ENCODE measurements at regions not wholly inside any gene's neighbourhood (a gene's known extent, or its start where the extent isn't known, plus 50 kb on each side); places are given as distances from the start of the nearest gene placed in this dataset.

GRCh38 chr4:65921180-65921579 is 250.9 kb upstream of the EPHA5 start:
- Histone ChIP-seq H3K9me3 (ENCODE audit: control insufficient read depth, low read length) (no peaks in the 10 kb centered on the region), H3K36me3 (ENCODE audit: control insufficient read depth, insufficient read depth, low read length) (no peaks in the 10 kb centered on the region), H3K4me3 (ENCODE audit: extremely low read depth, insufficient read depth, low read length, poor library complexity, severe bottlenecking) (no peak overlapping the region), H3K27ac (ENCODE audit: low read depth, low read length, severe bottlenecking) (no peak overlapping the region), H3K4me1 (ENCODE audit: control insufficient read depth, insufficient read depth, low read length, poor library complexity, severe bottlenecking) (no peaks in the 10 kb centered on the region)
- 82 to 88% methylated on average over 10 of the region's 10 CpGs for WGBS, 2 experiments (ENCODE audit: insufficient coverage in 2 of 2)

DNA sequence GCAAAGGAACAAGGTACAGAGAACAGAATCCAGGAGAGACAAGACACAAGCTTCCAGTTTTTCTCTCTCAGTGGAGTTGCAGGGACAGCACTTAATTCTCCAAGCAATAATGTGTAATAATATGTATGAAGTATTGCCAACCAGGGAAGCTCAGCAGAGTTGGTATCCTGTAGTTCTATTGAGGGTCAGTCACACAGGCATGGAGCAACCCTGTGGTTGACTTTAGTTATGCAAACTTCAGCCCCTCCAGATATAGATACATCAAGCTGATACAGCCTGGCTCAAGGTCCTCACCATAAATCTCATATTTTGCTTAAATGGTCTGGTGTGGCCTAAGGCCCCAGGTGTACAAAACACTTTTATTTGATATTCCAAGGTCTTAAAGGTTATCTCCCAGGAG is 248.6 kb upstream of the EPHA5 start:
- no peaks in the 10 kb centered on the region for H3K4me1 ChIP-seq (ENCODE audit: control insufficient read depth, insufficient read depth, low read length, poor library complexity, severe bottlenecking)
- H3K4me3 ChIP-seq (ENCODE audit: extremely low read depth, insufficient read depth, low read length, poor library complexity, severe bottlenecking) = no peak overlapping the region
- H3K9me3 ChIP-seq (ENCODE audit: control insufficient read depth, low read length) = no peaks in the 10 kb centered on the region
- no peaks in the 10 kb centered on the region for H3K36me3 ChIP-seq (ENCODE audit: control insufficient read depth, insufficient read depth, low read length)
- no peak overlapping the region for H3K27ac ChIP-seq (ENCODE audit: low read depth, low read length, severe bottlenecking)

GRCh38 chr4:65918212-65918611 is 247.9 kb upstream of the EPHA5 start:
- no peak overlapping the region for H3K27ac ChIP-seq (ENCODE audit: low read depth, low read length, severe bottlenecking)
- WGBS, 2 experiments (ENCODE audit: insufficient coverage in 2 of 2) = 60 to 80% methylated on average over 1 of the region's 1 CpG
- H3K9me3 ChIP-seq (ENCODE audit: control insufficient read depth, low read length) = no peaks in the 10 kb centered on the region
- H3K4me3 ChIP-seq (ENCODE audit: extremely low read depth, insufficient read depth, low read length, poor library complexity, severe bottlenecking) = no peak overlapping the region
- H3K4me1 ChIP-seq (ENCODE audit: control insufficient read depth, insufficient read depth, low read length, poor library complexity, severe bottlenecking) = no peaks in the 10 kb centered on the region
- no peaks in the 10 kb centered on the region for H3K36me3 ChIP-seq (ENCODE audit: control insufficient read depth, insufficient read depth, low read length)

DNA sequence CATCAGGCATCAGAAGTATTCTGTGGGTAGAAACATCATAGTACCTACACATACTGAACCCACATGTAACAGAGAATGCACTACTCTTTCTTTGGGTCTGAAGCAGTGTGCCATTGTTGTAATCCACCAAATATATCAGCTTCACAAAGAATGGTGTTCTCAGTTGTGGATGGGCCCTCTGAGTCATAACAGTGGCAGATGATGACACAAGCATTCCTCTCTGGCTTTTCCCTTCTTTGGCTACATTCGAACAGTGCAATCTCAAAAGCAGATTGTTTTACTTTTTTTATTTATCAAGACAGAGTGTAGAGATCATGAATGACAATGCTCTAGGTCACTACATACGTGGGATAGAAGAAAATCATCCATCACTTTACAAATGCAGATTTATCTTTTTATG is 247.2 kb upstream of the EPHA5 start:
- Histone ChIP-seq H3K36me3 (ENCODE audit: control insufficient read depth, insufficient read depth, low read length) (no peaks in the 10 kb centered on the region), H3K9me3 (ENCODE audit: control insufficient read depth, low read length) (no peaks in the 10 kb centered on the region), H3K4me3 (ENCODE audit: extremely low read depth, insufficient read depth, low read length, poor library complexity, severe bottlenecking) (no peak overlapping the region), H3K27ac (ENCODE audit: low read depth, low read length, severe bottlenecking) (no peak overlapping the region), H3K4me1 (ENCODE audit: control insufficient read depth, insufficient read depth, low read length, poor library complexity, severe bottlenecking) (no peaks in the 10 kb centered on the region)
- no CpG with 5 or more reads among the region's 2 CpGs for WGBS, 2 experiments (ENCODE audit: insufficient coverage in 2 of 2)

DNA sequence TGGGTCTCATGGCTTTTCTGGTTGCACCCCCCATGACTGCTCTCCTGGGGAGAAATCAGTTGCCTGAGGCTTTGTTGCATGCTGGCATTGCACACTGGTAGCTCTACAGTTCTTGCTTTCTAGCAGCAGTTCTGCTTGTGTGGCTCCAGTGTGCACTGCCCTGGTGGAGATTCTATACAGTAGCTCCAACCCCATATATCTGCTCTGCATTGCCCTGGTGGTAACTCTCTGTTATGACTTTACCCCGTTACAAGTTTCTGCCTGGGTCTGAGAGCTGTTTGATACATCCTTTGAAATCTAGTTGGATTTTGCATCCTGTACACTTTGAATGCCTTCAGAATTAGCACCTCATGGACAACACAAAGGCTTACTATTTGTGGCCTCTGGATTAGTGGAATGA is 241.4 kb upstream of the EPHA5 start:
- Histone ChIP-seq H3K9me3 (ENCODE audit: control insufficient read depth, low read length) (no peaks in the 10 kb centered on the region), H3K4me3 (ENCODE audit: extremely low read depth, insufficient read depth, low read length, poor library complexity, severe bottlenecking) (no peak overlapping the region), H3K4me1 (ENCODE audit: control insufficient read depth, insufficient read depth, low read length, poor library complexity, severe bottlenecking) (no peaks in the 10 kb centered on the region), H3K36me3 (ENCODE audit: control insufficient read depth, insufficient read depth, low read length) (no peaks in the 10 kb centered on the region), H3K27ac (ENCODE audit: low read depth, low read length, severe bottlenecking) (no peak overlapping the region)
- 63% methylated on average over 1 of the region's 1 CpG; no CpG with 5 or more reads in 1 of the 2 experiments for WGBS, 2 experiments (ENCODE audit: insufficient coverage in 2 of 2)

GRCh38 chr4:65893957-65894755 is 223.9 kb upstream of the EPHA5 start:
- no peaks in the 10 kb centered on the region for H3K36me3 ChIP-seq (ENCODE audit: control insufficient read depth, insufficient read depth, low read length)
- no peak overlapping the region for H3K27ac ChIP-seq (ENCODE audit: low read depth, low read length, severe bottlenecking)
- H3K4me1 ChIP-seq (ENCODE audit: control insufficient read depth, insufficient read depth, low read length, poor library complexity, severe bottlenecking) = no peaks in the 10 kb centered on the region
- no peak overlapping the region for H3K4me3 ChIP-seq (ENCODE audit: extremely low read depth, insufficient read depth, low read length, poor library complexity, severe bottlenecking)
- no peaks in the 10 kb centered on the region for H3K9me3 ChIP-seq (ENCODE audit: control insufficient read depth, low read length)
- WGBS, 2 experiments (ENCODE audit: insufficient coverage in 2 of 2) = 77 to 81% methylated on average over 3 to 5 of the region's 6 CpGs

DNA sequence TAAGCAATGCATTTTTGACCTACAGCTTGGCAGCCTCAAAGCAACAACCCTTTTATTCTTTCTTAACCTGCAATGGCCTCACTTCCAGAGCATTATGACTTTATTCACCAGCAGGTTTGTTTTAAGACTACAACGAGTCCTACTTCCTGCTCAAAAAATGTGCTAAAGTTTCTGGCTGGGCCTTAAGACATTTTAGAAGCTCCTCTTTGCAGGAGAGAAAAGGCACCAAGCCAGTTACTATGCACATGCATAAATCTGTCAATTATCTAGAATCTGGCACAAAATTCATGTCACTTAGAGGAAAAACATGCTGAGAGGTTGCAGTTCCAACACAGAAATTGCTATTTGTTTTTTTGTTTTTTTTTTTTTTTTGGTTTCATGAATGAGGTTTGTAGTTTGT is 223.0 kb upstream of the EPHA5 start:
- no peak overlapping the region for H3K4me3 ChIP-seq (ENCODE audit: extremely low read depth, insufficient read depth, low read length, poor library complexity, severe bottlenecking)
- no peaks in the 10 kb centered on the region for H3K4me1 ChIP-seq (ENCODE audit: control insufficient read depth, insufficient read depth, low read length, poor library complexity, severe bottlenecking)
- no peak overlapping the region for H3K27ac ChIP-seq (ENCODE audit: low read depth, low read length, severe bottlenecking)
- WGBS, 2 experiments (ENCODE audit: insufficient coverage in 2 of 2) = 50 to 89% methylated on average over 1 of the region's 1 CpG
- no peaks in the 10 kb centered on the region for H3K36me3 ChIP-seq (ENCODE audit: control insufficient read depth, insufficient read depth, low read length)
- H3K9me3 ChIP-seq (ENCODE audit: control insufficient read depth, low read length) = no peaks in the 10 kb centered on the region

DNA sequence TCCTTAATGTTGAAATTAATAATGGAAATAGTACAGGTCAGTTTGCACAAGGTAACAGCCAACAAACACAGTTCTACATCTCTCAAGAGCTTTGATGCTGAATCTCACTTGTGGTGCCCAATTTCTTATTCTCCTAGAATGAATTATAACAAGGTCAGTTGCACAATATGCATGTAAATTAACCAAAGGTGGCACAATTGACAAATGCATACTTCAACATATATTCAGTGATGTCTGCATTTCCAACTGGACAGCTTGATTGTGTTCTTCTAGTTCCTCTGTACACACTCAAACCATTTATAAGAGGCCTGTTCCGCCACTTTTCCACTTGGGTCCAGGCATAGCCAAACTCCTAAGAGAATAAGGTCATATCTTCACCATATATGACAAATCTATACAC is 210.3 kb upstream of the EPHA5 start:
- Histone ChIP-seq H3K36me3 (ENCODE audit: control insufficient read depth, insufficient read depth, low read length) (no peaks in the 10 kb centered on the region), H3K9me3 (ENCODE audit: control insufficient read depth, low read length) (no peaks in the 10 kb centered on the region), H3K4me3 (ENCODE audit: extremely low read depth, insufficient read depth, low read length, poor library complexity, severe bottlenecking) (no peak overlapping the region), H3K27ac (ENCODE audit: low read depth, low read length, severe bottlenecking) (no peak overlapping the region), H3K4me1 (ENCODE audit: control insufficient read depth, insufficient read depth, low read length, poor library complexity, severe bottlenecking) (no peaks in the 10 kb centered on the region)
- 100% methylated on average over 1 of the region's 1 CpG; no CpG with 5 or more reads in 1 of the 2 experiments for WGBS, 2 experiments (ENCODE audit: insufficient coverage in 2 of 2)

DNA sequence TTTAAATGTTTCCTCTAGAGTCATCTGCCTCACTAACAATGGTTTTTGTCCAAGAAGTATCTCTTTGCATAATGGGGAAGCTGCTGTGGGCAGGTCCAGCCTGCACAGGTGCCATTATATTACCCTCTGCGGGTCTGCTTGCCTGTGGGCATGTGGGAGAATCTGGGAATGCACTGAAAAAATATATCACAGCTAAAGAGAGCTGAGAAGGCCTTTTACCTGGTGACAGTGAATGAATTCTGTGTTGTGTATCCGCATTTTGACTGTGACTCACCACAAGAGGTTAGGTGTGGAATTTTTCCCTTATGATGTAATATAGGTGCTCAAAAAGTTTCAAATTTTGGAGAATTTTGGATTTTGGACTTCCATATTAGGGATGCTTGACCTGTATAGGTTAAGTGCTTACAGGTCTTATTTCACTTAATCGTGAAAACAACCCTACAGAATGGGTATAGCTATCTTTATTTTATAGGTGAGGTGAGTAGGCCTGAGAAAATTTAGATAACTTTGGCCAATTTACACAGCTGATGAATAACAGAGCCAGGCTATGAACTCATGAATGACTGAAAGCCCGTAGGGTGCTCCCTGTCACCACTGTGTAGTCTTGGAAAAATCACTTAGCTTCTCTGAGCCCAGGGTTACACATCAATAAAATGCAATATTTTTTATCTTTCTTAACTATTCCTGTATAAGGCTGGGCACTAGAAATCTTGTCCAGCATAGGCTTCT is 198.0 kb upstream of the EPHA5 start:
- Histone ChIP-seq H3K4me3 (ENCODE audit: extremely low read depth, insufficient read depth, low read length, poor library complexity, severe bottlenecking) (no peak overlapping the region), H3K27ac (ENCODE audit: low read depth, low read length, severe bottlenecking) (no peak overlapping the region), H3K9me3 (ENCODE audit: control insufficient read depth, low read length) (no peaks in the 10 kb centered on the region), H3K36me3 (ENCODE audit: control insufficient read depth, insufficient read depth, low read length) (no peaks in the 10 kb centered on the region), H3K4me1 (ENCODE audit: control insufficient read depth, insufficient read depth, low read length, poor library complexity, severe bottlenecking) (no peaks in the 10 kb centered on the region)
- 71 to 90% methylated on average over 1 to 2 of the region's 4 CpGs for WGBS, 2 experiments (ENCODE audit: insufficient coverage in 2 of 2)

GRCh38 chr4:65865489-65865888 is 195.2 kb upstream of the EPHA5 start:
- Histone ChIP-seq H3K9me3 (ENCODE audit: control insufficient read depth, low read length) (no peaks in the 10 kb centered on the region), H3K4me1 (ENCODE audit: control insufficient read depth, insufficient read depth, low read length, poor library complexity, severe bottlenecking) (no peaks in the 10 kb centered on the region), H3K27ac (ENCODE audit: low read depth, low read length, severe bottlenecking) (no peak overlapping the region), H3K36me3 (ENCODE audit: control insufficient read depth, insufficient read depth, low read length) (no peaks in the 10 kb centered on the region), H3K4me3 (ENCODE audit: extremely low read depth, insufficient read depth, low read length, poor library complexity, severe bottlenecking) (no peak overlapping the region)
- 61 to 79% methylated on average over 2 to 3 of the region's 4 CpGs for WGBS, 2 experiments (ENCODE audit: insufficient coverage in 2 of 2)

GRCh38 chr4:65861993-65862392 is 191.7 kb upstream of the EPHA5 start:
- 80% methylated on average over 2 of the region's 2 CpGs; no CpG with 5 or more reads in 1 of the 2 experiments for WGBS, 2 experiments (ENCODE audit: insufficient coverage in 2 of 2)
- no peak overlapping the region for H3K27ac ChIP-seq (ENCODE audit: low read depth, low read length, severe bottlenecking)
- no peaks in the 10 kb centered on the region for H3K4me1 ChIP-seq (ENCODE audit: control insufficient read depth, insufficient read depth, low read length, poor library complexity, severe bottlenecking)
- no peak overlapping the region for H3K4me3 ChIP-seq (ENCODE audit: extremely low read depth, insufficient read depth, low read length, poor library complexity, severe bottlenecking)
- no peaks in the 10 kb centered on the region for H3K9me3 ChIP-seq (ENCODE audit: control insufficient read depth, low read length)
- H3K36me3 ChIP-seq (ENCODE audit: control insufficient read depth, insufficient read depth, low read length) = no peaks in the 10 kb centered on the region

Measured in mesodermal cell (in vitro differentiated cells).